GM10266 (cell line): ENCODE measurements at regions not wholly inside any gene's neighbourhood (a gene's known extent, or its start where the extent isn't known, plus 50 kb on each side); places are given as distances from the start of the nearest gene placed in this dataset.

ENCODE experiments used
- DNase-seq: peaks from one replicate; pipeline ENCODE4 v3.0.0; 2012; ENCODE audit errors: extremely low spot score
- CTCF ChIP-seq: IDR thresholded peaks from 2 replicates; pipeline ENCODE4 v1.5.1; 2012; ENCODE audit warnings: mild to moderate bottlenecking, low read depth; ENCODE audit not compliant: control insufficient read depth, insufficient read depth; ENCODE audit errors: missing control alignments

- DNase-seq, result no peak
- no peak for TF ChIP-seq CTCF
Measured at GRCh38 chr10:123570051-123570897, 95.9 kb upstream of the GPR26 start.

- TF ChIP-seq CTCF, result no peak
- no peak for DNase-seq
Measured at GRCh38 chr10:123570898-123571515, 95.1 kb upstream of the GPR26 start.

GRCh38 chr10:123571978-123572377 lies 94.2 kb upstream of the GPR26 start:
- DNase-seq, result no peak
- TF ChIP-seq CTCF, result no peak

- DNase-seq, result peak; percentile 65
- TF ChIP-seq CTCF, result peak; percentile 73
Measured at GRCh38 chr10:123573236-123574108, 92.7 kb upstream of the GPR26 start.

- TF ChIP-seq CTCF, result no peak
- no peak for DNase-seq
Measured at GRCh38 chr10:123574109-123574698, 92.0 kb upstream of the GPR26 start.

GRCh38 chr10:123575105-123575504 lies 91.0 kb upstream of the GPR26 start:
- no peak for DNase-seq
- TF ChIP-seq CTCF, result no peak
